ENCODE measurements at regions not wholly inside any gene's neighbourhood (a gene's known extent, or its start where the extent isn't known, plus 50 kb on each side); places are given as distances from the start of the nearest gene placed in this dataset.

GRCh38 chr4:111269439-111269838 lies 646.6 kb upstream of the PITX2 start:
- TF ChIP-seq CTCF (optimal IDR thresholded peaks at IDR 0.05 in 1 of 3, IDR thresholded peaks at IDR 0.05 in 1 of 3, conservative IDR thresholded peaks at IDR 0.05 in 1 of 3; ENCODE audit: extremely low read depth in 1 of 3, insufficient read depth in 2 of 3, low read length in 3 of 3) = no peak
- TF ChIP-seq EZH2 (IDR thresholded peaks at IDR 0.05; ENCODE audit: low read length) = no peak

Measured in keratinocyte (primary cell).